GM19452 (cell line): ENCODE measurements at regions not wholly inside any gene's neighbourhood (a gene's known extent, or its start where the extent isn't known, plus 50 kb on each side); places are given as distances from the start of the nearest gene placed in this dataset.
"Not testable (repeated sequence)": the region's sequence is repeated elsewhere in the genome, so short reads cannot be mapped to it uniquely, and the experiment has no call there.

Experiments used
- ATAC-seq: cut with Tn5 transposase; IDR thresholded peaks from one replicate; pipeline ENCODE4 v1.9.1; 2021; ENCODE audit not compliant: unreplicated experiment

- no peak for ATAC-seq
These were observed 159.0 kb upstream of the GALNT2 start for GRCh38 chr1:229907884-229908638.

- no peak for ATAC-seq
These were observed 158.3 kb upstream of the GALNT2 start for GRCh38 chr1:229908689-229909088.

GRCh38 chr1:229913489-229913888 is 153.5 kb upstream of the GALNT2 start:
- no peak for ATAC-seq

- ATAC-seq: not testable (repeated sequence)
These were observed 147.6 kb upstream of the GALNT2 start for GRCh38 chr1:229919488-229919887.

GRCh38 chr1:229920683-229921082 is 146.4 kb upstream of the GALNT2 start:
- ATAC-seq: no peak

- no peak for ATAC-seq
These were observed 144.8 kb upstream of the GALNT2 start for GRCh38 chr1:229922249-229922648.

- ATAC-seq: no peak
These were observed 142.4 kb upstream of the GALNT2 start for GRCh38 chr1:229924639-229925038.

GRCh38 chr1:229928767-229929166 is 138.3 kb upstream of the GALNT2 start:
- ATAC-seq: no peak

GRCh38 chr1:229931751-229932150 is 135.3 kb upstream of the GALNT2 start:
- not testable (repeated sequence) for ATAC-seq

GRCh38 chr1:229935157-229935556 is 131.9 kb upstream of the GALNT2 start:
- ATAC-seq: not testable (repeated sequence)

GRCh38 chr1:229938551-229938950 is 128.5 kb upstream of the GALNT2 start:
- no peak for ATAC-seq

GRCh38 chr1:229940684-229941083 is 126.4 kb upstream of the GALNT2 start:
- no peak for ATAC-seq

GRCh38 chr1:229941160-229941559 is 125.9 kb upstream of the GALNT2 start:
- no peak for ATAC-seq

GRCh38 chr1:229941831-229942230 is 125.2 kb upstream of the GALNT2 start:
- no peak for ATAC-seq

- ATAC-seq: no peak
These were observed 124.5 kb upstream of the GALNT2 start for GRCh38 chr1:229942501-229942900.

- no peak for ATAC-seq
These were observed 123.8 kb upstream of the GALNT2 start for GRCh38 chr1:229943148-229943714.

- ATAC-seq: no peak
These were observed 122.9 kb upstream of the GALNT2 start for GRCh38 chr1:229943988-229944743.

- ATAC-seq: no peak
These were observed 121.2 kb upstream of the GALNT2 start for GRCh38 chr1:229945795-229946194.

GRCh38 chr1:229947968-229948367 is 119.1 kb upstream of the GALNT2 start:
- ATAC-seq: no peak

GRCh38 chr1:229948438-229948837 is 118.6 kb upstream of the GALNT2 start:
- no peak for ATAC-seq

GRCh38 chr1:229949500-229949899 is 117.5 kb upstream of the GALNT2 start:
- ATAC-seq: no peak

- no peak for ATAC-seq
These were observed 117.0 kb upstream of the GALNT2 start for GRCh38 chr1:229950020-229950419.
